Activated T-cell treated with anti-CD3 and anti-CD28 coated beads for 24 hours (primary cell): ENCODE measurements at regions not wholly inside any gene's neighbourhood (a gene's known extent, or its start where the extent isn't known, plus 50 kb on each side); places are given as distances from the start of the nearest gene placed in this dataset.

Experiments used
- DNase-seq: peaks from one replicate; pipeline ENCODE4 v3.0.0-alpha.2; 2020; ENCODE audit warnings: low read depth

- DNase-seq: no peak
Measured at GRCh38 chr12:111222027-111222414, 146.9 kb downstream of the PHETA1 start.

DNA sequence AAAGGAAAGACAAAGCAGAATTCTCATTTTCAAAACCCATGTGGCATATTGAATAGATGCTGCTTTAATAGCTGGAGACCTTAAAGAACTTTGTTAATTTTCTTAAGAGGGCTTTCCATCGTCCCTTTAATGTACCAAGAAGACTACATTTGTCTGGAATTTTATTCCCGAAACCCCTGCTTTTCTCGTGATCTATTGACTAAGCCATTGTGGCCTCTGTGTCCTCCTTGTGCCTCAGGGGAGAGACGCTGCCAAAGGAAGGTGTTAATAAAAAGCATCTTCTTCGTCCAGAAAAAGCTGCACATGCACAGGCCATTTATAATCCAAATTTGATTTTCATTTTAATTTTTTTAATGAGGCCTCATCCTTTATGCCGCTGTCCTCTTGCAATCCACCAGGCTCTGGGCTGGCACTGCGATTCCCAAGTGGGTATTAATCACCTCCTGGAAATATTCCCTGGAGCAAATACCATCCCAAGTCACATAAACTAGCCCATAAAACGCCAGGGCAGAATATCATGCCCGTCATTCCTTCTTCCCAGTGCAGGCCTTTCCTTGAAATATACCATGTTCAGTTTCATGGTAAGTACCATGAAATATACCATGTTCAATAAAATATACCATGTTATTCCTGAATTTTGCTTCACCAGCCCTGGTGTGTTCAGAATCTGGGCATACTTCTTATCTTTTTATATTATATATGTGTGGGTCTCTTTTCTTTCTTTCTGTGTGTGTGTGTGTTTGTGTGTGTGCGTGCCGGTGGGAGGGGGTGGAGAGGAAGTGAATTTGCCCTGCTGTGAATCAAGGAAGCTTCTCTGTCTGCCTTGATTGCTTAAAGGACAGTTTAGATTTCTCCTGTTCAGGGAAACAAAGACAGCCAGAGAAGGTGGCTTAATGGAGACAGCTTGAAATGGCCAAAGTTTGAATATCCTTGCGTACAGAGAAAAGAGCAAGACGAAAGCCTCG is 147.6 kb downstream of the PHETA1 start:
- DNase-seq: no peak

GRCh38 chr12:111220363-111220762 is 148.5 kb downstream of the PHETA1 start:
- DNase-seq: no peak

GRCh38 chr12:111219440-111219839 is 149.5 kb downstream of the PHETA1 start:
- DNase-seq: no peak

DNA sequence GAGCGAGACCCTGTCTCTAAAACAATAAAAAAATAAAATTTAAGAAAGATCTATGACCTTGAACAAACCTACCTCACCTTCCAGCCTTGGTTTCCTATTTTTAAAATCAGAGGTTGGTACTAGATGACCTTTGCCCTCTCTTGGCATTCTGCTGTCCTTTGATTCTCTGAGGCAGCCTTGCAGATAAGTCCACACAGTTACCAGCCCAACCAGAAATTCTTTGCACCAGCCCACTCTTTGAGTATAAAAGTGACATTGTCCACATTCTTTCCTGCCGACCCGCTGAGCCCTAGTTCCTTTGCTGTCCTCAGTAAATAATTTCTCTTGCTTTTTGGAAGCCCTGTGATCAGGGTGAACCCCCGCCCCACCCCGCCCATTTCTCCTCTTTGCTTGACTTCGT is 150.4 kb downstream of the PHETA1 start:
- DNase-seq: no peak

DNA sequence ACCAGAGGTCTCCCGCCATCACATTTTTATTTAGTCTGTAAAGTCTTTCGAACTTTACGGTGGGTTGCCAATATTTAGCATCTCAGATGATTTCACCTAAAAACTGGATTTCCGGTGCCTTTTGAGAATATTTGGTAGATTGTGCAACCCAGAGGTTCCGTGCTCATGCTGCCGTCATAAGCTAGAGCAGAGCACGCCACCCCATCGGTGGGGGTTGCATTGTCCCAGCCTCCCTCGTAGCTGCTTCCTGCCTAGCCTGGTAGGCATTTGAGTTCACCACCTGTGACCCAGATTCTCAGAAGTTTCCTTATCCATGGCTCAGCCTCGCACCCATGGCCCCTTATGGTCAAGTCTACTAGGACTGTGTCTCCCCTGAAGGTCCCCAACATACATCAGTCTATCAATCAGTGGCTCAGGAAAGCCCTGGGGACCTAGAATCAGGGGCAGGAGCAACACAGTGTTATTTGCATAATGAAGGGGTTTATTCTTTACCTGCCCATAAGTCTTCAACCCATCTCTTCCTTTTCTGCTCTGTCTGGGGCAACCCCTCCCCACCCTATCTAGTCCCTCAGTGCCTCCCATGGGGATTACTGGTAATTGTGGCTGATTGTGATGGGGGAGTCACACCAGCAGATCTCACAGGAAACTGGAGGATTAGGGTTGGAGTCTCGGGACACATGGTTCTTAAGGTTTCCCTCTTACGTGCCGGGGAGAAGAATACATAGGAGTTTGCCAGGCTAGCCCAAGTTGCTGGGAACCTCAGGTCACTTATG is 152.3 kb downstream of the PHETA1 start:
- DNase-seq: no peak

- DNase-seq: no peak
Measured at GRCh38 chr12:111215881-111216280, 153.0 kb downstream of the PHETA1 start.

GRCh38 chr12:111214401-111214800 is 154.5 kb downstream of the PHETA1 start:
- no peak for DNase-seq

GRCh38 chr12:111213561-111213960 is 155.3 kb downstream of the PHETA1 start:
- no peak for DNase-seq

DNA sequence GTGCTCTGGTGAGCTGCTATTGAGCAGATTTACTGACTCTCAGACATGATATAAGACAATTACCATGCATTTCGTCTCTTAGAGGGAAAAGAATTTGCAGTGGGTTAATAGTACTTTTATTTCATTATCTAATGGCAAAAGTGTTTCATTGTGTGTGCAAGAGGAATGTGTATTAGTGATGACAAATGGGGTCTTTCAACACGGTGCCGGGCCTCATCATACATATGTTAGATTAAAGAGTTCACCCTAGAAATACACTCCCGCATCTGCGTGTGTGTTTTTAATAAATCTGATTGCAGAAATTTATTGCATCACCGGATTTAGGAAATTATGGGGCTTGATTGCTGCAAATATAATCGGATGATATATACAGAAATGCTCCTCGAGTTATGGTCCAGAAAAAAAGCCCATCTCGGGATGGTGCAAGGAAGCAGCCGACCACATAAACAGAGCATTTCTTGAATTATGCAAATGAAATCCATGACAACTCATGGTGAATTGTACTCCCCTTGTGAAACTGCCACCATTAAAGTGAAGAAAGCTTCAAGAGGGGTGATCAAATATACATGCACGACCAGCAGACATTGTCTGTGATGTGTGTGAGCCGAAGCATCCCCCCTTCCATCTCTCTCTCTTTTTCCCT is 156.0 kb downstream of the PHETA1 start:
- no peak for DNase-seq

- DNase-seq: no peak
Measured at GRCh38 chr12:111211910-111212757, 156.8 kb downstream of the PHETA1 start.

- DNase-seq: no peak
Measured at GRCh38 chr12:111209811-111210210, 159.1 kb downstream of the PHETA1 start.

- DNase-seq: no peak
Measured at GRCh38 chr12:111207761-111208160, 161.1 kb downstream of the PHETA1 start.

GRCh38 chr12:111204788-111205241 is 164.1 kb downstream of the PHETA1 start:
- DNase-seq: no peak

- DNase-seq: no peak
Measured at GRCh38 chr12:111203969-111204368, 164.9 kb downstream of the PHETA1 start.

DNA sequence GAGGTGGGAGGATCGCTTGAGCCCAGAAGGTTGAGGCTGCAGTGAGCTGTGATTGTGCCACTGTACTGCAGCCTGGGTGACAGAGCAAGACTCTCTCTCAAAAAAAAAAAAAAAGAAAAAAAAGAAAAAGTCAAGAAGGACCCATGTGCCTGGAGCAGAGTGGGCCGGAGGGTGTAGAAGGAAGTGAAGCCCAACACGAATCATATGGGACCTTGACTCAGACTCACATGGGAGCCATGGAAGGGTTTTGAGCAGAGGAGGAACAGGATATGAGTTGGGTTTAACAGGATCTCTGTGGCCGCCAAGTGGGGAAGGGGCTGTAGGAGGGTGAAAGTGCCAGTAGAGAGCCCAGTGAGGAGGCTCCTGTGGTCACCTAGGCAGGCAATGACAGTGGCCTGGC is 165.4 kb downstream of the PHETA1 start:
- no peak for DNase-seq

DNA sequence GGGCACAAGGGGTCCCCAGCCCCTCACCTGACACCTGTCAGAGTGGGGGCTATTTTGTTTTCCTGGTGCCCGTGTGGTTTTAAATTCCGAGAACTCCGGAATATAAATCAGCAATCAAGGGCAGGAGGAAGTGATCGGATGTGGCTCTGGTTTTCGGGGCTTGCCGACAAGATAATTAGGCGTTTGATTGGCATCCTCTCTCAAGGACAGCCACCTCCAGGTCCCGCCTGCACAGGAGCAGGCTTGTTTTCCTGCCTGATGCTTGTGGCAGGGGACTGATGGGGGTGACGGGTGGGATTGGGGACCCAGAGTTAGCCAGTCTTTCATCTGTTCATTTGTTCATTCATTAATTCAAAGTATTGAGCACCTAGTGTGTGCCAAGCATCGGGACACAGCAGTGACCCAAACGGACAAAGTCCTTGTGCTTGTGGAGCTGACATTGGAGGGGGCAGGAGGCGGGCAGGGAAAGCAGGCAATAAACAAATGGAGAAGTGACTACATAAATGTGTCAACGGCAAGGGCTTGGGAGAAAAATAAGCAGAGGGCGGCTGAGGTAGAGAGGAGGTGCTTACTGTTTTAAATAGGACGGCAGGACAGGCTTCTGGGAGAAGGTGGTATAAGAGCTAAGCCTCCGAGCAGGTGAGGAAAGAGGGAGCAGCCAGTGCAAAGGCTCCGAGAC is 166.5 kb downstream of the PHETA1 start:
- DNase-seq: no peak

- DNase-seq: no peak
Measured at GRCh38 chr12:111201495-111202236, 167.2 kb downstream of the PHETA1 start.

GRCh38 chr12:111201036-111201435 is 167.9 kb downstream of the PHETA1 start:
- DNase-seq: no peak

GRCh38 chr12:111197376-111197944 is 171.4 kb downstream of the PHETA1 start:
- DNase-seq: no peak
